Ascending aorta (tissue), 2 donors: ENCODE measurements at regions not wholly inside any gene's neighbourhood (a gene's known extent, or its start where the extent isn't known, plus 50 kb on each side); places are given as distances from the start of the nearest gene placed in this dataset.
"Not testable (repeated sequence)": the region's sequence is repeated elsewhere in the genome, so short reads cannot be mapped to it uniquely, and the experiment has no call there.

Experiments used
- DNase-seq, 2 donors: peaks; one replicate each; pipeline ENCODE4 v3.0.0-alpha.2; 2019; ENCODE audit warnings: low spot score in 2 of 2
- H3K27ac ChIP-seq, 2 donors: fragments of 200-600 bp; sonication (generic); one replicate each; pipeline ENCODE4 v1.5.1; 2016 to 2017; ENCODE audit warnings: mild to moderate bottlenecking in 1 of 2
- H3K27me3 ChIP-seq: fragments of 200-600 bp; sonication (generic); one replicate; pipeline ENCODE4 v1.5.1; 2017
- H3K36me3 ChIP-seq, 2 donors: fragments of 200-600 bp; sonication (generic); one replicate each; pipeline ENCODE4 v1.5.1; 2016
- H3K4me1 ChIP-seq, 2 donors: fragments of 200-600 bp; sonication (generic); one replicate each; pipeline ENCODE4 v1.5.1; 2016 to 2017; ENCODE audit warnings: mild to moderate bottlenecking in 1 of 2
- H3K4me3 ChIP-seq, 2 donors: fragments of 200-600 bp; sonication (generic); one replicate each; pipeline ENCODE4 v1.5.1; 2016 to 2017; ENCODE audit warnings: mild to moderate bottlenecking in 1 of 2
- H3K9me3 ChIP-seq, 2 donors: fragments of 200-600 bp; sonication (generic); one replicate each; pipeline ENCODE4 v1.5.1; 2016
- intact Hi-C: fragments of 100-400 bp; cut with DNase I; formaldehyde crosslinking; loops from one replicate; pipeline ENCODE4 v1.15.1; 2023
- TF ChIP-seq, protein P1 (sequence below), 3 experiments: fragments of 200-600 bp in 2 of 3; fragments of 450-650 bp in 1 of 3; sonication (generic) in 2 of 3; IDR thresholded peaks; one replicate each; pipeline ENCODE4 v1.5.1; 2016 to 2019; ENCODE audit warnings: antibody characterized with exemption in 3 of 3, mild to moderate bottlenecking in 1 of 3, moderate library complexity in 1 of 3

DNA sequence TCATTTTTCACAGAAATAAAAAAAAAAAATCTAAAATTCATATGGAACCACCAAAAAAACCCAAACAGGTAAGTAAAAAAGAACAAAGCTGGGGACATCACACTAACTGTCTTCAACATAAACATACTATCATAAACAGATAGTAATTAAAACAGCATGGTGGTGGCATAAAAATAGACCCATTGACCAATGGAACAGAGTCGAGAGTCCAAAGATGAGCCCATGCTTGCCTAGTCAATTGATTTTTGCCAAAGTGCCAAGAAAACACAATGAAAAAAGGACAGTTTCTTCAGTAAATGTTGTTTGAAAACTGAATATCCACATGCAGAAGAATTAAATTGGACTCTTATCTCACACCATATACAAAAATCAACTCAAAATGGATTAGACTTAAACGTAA is 513.2 kb upstream of the PHF14 start:
- no peaks in the 10 kb centered on the region for H3K9me3 ChIP-seq
- no peaks in the 10 kb centered on the region for H3K4me1 ChIP-seq
- DNase-seq, result no peak
- H3K27me3 ChIP-seq, result no peaks in the 10 kb centered on the region
- TF ChIP-seq, protein P1, sequence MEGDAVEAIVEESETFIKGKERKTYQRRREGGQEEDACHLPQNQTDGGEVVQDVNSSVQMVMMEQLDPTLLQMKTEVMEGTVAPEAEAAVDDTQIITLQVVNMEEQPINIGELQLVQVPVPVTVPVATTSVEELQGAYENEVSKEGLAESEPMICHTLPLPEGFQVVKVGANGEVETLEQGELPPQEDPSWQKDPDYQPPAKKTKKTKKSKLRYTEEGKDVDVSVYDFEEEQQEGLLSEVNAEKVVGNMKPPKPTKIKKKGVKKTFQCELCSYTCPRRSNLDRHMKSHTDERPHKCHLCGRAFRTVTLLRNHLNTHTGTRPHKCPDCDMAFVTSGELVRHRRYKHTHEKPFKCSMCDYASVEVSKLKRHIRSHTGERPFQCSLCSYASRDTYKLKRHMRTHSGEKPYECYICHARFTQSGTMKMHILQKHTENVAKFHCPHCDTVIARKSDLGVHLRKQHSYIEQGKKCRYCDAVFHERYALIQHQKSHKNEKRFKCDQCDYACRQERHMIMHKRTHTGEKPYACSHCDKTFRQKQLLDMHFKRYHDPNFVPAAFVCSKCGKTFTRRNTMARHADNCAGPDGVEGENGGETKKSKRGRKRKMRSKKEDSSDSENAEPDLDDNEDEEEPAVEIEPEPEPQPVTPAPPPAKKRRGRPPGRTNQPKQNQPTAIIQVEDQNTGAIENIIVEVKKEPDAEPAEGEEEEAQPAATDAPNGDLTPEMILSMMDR (IDR thresholded peaks at IDR 0.05), result no peak
- no peaks in the 10 kb centered on the region for H3K36me3 ChIP-seq
- intact Hi-C loops, result no loop called here
- H3K4me3 ChIP-seq, result no peak overlapping the region
- no peak overlapping the region for H3K27ac ChIP-seq

- no peaks in the 10 kb centered on the region for H3K9me3 ChIP-seq
- no peak overlapping the region for H3K27ac ChIP-seq
- intact Hi-C loops, result no loop called here
- H3K4me3 ChIP-seq, result no peak overlapping the region
- TF ChIP-seq, protein P1 (IDR thresholded peaks at IDR 0.05), result no peak
- H3K27me3 ChIP-seq, result no peaks in the 10 kb centered on the region
- no peak for DNase-seq
- H3K4me1 ChIP-seq, result no peaks in the 10 kb centered on the region
- no peaks in the 10 kb centered on the region for H3K36me3 ChIP-seq
Observed at GRCh38 chr7:10463701-10464100, 510.0 kb upstream of the PHF14 start.

DNA sequence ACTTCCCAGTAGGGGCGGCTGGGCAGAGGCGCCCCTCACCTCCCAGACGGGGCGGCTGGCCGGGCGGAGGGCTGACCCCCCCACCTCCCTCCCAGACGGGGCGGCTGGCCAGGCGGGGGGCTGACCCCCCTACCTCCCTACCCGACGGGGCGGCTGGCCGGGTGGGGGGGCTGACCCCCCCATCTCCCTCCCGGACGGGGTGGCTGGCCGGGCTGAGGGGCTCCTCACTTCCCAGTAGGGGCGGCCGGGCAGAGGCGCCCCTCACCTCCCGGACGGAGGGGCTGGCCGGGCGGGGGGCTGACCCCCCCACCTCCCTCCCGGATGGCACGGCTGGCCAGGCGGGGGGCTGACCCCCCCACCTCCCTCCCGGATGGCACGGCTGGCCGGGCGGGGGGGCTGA is 508.1 kb upstream of the PHF14 start:
- H3K9me3 ChIP-seq, H3K4me1 ChIP-seq, H3K36me3 ChIP-seq, intact Hi-C loops, H3K4me3 ChIP-seq, H3K27ac ChIP-seq, DNase-seq, H3K27me3 ChIP-seq: not testable (repeated sequence)

- DNase-seq, result no peak
- Histone ChIP-seq H3K9me3 (no peaks in the 10 kb centered on the region), H3K27me3 (no peaks in the 10 kb centered on the region), H3K36me3 (no peaks in the 10 kb centered on the region), H3K4me1 (no peaks in the 10 kb centered on the region), H3K27ac (no peak overlapping the region), H3K4me3 (no peak overlapping the region)
- TF ChIP-seq, protein P1 (IDR thresholded peaks at IDR 0.05), result no peak
- intact Hi-C loops, result no loop called here
Observed at GRCh38 chr7:10468908-10469307, 504.8 kb upstream of the PHF14 start.

- Histone ChIP-seq H3K4me1 (no peaks in the 10 kb centered on the region), H3K27me3 (no peaks in the 10 kb centered on the region), H3K36me3 (no peaks in the 10 kb centered on the region), H3K9me3 (no peaks in the 10 kb centered on the region), H3K27ac (no peak overlapping the region), H3K4me3 (no peak overlapping the region)
- DNase-seq, result no peak
- TF ChIP-seq, protein P1 (IDR thresholded peaks at IDR 0.05), result no peak
- intact Hi-C loops, result no loop called here
Observed at GRCh38 chr7:10469476-10469875, 504.2 kb upstream of the PHF14 start.

- TF ChIP-seq, protein P1 (IDR thresholded peaks at IDR 0.05), result no peak
- H3K36me3 ChIP-seq, result no peaks in the 10 kb centered on the region
- H3K27me3 ChIP-seq, result no peaks in the 10 kb centered on the region
- no peak overlapping the region for H3K4me3 ChIP-seq
- no peak overlapping the region for H3K27ac ChIP-seq
- no peak for DNase-seq
- H3K4me1 ChIP-seq, result no peaks in the 10 kb centered on the region
- no peaks in the 10 kb centered on the region for H3K9me3 ChIP-seq
- intact Hi-C loops, result no loop called here
Observed at GRCh38 chr7:10471280-10472058, 502.2 kb upstream of the PHF14 start.
